ENCODE measurements at regions not wholly inside any gene's neighbourhood (a gene's known extent, or its start where the extent isn't known, plus 50 kb on each side); places are given as distances from the start of the nearest gene placed in this dataset.
"Not testable (repeated sequence)": the region's sequence is repeated elsewhere in the genome, so short reads cannot be mapped to it uniquely, and the experiment has no call there.

DNA sequence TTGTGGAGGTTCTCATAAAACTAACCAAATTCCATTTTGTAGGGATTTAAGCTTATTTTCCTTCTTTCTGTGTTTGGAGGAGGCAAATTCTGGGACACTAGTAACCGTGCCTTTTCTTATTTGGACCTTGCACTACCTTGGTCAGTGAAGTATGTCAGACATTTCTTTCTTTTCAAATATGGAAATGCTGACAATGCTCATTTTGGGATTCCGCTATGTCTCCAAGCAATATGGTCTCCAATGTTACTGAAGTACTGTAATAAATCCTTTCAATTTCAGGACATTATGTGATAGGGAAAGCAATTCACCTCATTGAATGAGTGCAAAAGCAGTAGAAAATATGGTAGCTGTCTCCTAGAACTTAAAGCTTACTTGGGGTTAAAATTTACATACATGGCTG lies 372.3 kb downstream of the HLX start:
- no peak for DNase-seq (ENCODE audit: low read depth in 2 of 2)

DNA sequence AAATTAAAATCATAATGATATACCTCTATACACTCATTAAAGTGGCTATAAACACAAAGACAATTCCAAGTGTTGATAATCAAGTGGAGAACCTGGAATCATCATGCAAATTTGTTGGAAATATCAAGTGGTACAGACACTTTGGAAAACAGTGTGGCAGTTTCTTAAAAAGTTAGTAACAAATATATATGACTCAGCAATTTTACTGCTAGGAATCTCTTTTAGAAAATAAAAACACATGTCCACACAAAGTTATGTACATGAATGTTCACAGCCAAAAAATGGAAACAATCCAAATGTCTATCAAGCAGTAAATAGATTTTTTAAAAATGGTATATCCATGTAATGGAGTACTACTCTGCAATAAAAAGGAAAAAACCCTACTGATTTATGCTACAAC lies 375.6 kb downstream of the HLX start:
- no peak for DNase-seq (ENCODE audit: low read depth in 2 of 2)

DNA sequence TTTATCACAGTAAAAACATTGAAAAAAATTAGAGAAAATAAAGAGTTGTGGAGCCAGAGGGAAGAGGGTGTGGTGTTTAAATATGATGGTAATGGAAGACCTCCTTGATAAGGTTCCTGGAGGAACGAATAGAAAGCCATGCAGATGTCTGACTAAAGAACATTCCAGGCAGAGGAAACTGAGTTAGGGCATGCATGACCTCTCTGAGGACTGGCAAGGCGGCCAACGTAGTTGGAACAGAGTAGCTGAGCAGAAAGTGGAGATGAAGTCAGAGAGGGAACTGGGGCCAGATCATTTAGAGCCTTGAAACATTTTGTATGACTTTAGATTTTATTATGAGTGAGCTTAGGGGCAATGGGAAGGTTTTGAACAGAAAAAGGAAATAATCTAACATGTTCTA lies 377.5 kb downstream of the HLX start:
- DNase-seq (ENCODE audit: low read depth in 2 of 2) = no peak

DNA sequence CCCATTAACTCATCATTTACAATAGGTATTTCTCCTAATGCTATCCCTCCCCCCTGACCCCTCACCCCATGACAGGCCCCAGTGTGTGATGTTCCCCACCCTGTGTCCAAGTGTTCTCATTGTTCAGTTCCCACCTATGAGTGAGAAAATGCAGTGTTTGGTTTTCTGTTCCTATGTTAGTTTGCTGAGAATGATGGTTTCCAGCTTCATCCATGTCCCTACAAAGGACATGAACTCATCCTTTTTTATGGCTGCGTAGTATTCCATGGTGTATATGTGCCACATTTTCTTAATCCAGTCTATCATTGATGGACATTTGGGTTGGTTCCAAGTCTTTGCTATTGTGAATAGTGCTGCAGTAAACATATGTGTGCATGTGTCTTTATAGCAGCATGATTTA lies 378.3 kb downstream of the HLX start:
- not testable (repeated sequence) for DNase-seq (ENCODE audit: low read depth in 2 of 2)

DNA sequence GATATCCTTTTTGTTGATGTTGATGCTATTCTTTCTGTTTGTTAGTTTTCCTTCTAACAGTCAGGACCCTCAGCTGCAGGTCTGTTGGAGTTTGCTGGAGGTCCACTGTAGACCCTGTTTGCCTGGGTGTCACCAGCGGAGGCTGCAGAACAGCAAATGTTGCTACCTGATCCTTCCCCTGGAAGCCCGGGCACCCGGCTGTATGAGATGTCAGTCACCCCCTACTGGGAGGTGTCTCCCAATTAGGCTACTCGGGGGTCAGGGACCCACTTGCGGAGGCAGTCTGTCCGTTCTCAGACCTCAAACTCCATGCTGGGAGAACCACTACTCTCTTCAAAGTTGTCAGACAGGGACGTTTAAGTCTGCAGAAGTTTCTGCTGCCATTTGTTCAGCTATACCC lies 383.4 kb downstream of the HLX start:
- not testable (repeated sequence) for DNase-seq (ENCODE audit: low read depth in 2 of 2)

DNA sequence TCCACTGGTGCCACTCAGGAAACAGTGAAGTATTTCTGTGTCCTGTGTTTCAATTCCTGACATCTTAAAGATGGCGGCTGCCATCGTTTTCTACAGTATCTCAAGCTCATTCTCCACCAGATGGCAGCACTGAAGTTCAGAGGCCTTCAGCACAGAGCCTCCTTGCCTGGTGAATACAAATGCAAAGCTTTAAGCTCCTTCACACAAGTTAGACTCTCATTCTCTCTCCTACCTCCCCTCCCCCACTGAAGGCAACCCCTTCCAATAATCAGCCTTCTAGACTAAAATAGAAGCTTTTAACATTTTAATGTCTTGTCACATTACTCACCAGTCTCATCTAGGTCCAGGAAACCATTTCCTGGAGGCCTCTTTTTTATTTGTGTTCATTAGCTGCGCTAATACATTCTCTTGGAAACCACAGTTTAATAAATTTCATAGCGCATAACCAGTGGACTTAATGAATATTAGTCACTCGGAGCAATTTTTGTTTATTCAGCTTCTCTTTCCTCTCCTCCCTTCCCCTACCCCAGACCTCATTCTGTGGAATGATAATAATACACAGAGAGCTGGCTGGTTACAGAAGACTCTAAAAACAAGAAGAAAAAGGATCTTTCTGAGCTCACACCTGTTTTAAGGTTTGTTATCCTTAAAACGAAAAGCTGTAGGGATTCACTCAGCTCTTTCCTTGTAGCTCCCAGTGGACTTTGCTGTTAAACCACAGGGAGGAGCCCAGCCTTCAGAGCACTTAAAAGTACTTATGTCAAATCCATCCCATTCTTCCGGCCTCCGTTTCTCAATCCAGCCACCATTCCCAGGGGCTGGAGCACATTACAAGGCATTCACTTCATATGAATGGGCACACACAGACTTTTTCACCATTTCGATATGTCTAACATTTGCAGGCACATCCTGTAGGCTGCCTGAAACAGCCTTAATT lies 384.9 kb downstream of the HLX start:
- no peak for DNase-seq (ENCODE audit: low read depth in 2 of 2)

DNA sequence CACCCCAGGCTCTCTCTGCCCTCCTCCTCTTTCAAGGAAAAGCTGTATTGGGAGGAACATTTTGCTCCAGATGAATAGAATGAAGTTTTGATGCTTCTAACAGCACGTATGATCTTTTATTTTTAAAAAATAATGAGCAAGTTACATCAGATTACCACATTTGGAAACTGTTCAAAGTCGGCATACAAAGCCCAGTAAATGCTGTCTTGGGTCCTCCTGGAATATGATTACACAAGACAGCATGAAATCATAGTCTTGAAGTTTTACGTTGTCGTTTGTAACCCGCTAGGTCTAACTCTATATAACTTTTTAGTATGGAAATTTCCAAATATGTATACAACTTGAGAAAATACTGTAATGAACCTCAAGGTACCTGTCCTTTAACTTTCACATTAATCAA lies 385.6 kb downstream of the HLX start:
- no peak for DNase-seq (ENCODE audit: low read depth in 2 of 2)

DNA sequence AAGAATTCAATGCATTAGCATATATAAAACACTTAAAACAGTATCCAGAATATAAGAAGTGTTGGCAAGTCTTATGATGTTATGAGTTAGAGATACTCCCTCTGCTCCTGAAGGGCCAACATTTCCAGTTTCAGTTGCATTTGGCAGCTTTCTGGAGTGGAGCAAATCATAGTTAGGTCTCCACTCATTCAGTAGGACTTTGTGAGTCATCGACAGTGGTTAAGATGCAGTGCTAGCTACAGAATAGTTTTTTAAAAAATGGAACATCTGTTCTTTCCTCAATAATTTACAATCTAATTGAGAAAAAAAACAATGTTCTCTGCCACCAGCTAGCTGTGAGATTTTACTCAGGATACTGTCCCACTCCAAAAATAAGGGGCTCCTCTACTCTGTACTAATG lies 389.1 kb downstream of the HLX start:
- no peak for DNase-seq (ENCODE audit: low read depth in 2 of 2)

DNA sequence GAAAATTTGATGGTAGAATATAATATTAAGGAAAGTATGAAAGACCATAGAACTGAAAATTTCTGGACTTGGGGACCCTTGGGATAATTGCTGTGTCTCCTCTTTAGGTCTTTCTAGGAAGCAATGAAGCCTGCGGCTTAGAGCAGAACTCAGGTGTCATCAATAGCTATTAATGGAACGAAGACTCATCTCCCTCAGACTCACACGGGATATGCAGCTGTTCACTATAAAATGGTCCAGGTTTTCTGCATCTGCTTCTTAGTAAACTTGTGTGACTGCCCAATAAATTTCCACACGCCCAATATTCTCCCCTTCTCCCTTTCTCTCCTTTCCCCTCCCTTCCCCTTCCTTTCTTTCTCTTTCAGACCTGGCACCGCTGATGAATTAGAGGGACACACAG lies 392.5 kb downstream of the HLX start:
- DNase-seq (ENCODE audit: low read depth in 2 of 2) = no peak

DNA sequence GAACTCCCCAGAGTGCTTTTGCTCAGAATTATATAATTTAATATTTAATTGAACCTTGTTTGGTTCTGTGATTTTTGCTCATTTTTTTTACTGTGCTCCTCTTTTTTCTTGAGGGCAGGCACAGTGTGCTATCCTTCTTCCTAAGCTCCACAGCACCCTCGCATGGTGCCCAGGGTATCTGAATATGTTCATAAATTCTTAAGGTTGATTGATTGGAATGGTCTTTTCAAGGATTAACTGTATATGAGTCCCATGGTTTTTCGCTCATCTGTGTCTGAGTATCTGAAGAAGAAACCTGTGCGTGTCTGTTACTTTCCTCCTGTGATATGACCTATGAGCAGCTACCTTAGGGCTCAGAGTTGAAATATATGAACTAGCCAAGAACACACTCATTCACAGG lies 393.7 kb downstream of the HLX start:
- DNase-seq (ENCODE audit: low read depth in 2 of 2) = no peak

DNA sequence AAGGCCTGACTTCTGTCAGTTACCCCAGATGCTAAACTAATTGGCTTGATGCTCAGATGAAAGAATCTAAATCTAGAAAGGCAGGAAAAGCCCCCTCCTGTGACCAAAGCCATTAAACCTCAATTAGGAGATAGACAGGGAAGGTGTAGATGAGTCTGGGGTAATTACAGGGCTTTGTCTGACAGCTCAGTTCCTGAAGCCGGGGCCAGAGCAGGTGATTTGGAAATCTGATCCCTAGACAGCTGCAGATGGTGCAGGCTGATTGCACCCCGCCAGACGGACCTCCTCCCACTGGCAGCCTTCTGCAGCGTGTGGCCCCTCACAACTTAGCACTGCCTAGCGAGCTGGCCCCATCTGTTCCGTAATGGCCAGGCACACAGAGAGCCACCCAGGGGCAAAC lies 395.1 kb downstream of the HLX start:
- DNase-seq (ENCODE audit: low read depth in 2 of 2) = no peak

DNA sequence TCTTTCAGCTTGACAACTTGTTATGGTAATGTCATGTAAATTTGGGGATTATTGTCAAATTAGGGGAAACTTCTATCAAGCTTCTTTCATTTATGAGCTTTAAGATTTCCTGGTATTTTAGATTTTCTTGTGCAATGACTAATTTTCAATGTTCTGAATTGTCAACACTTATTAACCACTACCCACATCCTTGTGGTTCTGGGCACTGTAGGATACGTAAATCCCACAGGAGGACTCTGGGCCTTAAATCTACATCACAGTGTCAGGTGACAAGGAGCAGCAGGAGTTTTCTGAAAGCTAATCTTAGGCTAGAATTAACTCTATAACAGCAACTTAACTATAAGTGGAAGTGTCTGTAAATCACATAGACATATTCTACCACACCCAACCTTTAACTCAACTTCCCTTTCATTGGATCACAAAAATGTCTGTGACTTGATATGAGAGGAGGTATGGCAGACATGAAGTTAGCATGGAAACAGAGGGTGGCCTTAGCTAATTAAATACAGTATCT lies 397.7 kb downstream of the HLX start:
- no peak for DNase-seq (ENCODE audit: low read depth in 2 of 2)

DNA sequence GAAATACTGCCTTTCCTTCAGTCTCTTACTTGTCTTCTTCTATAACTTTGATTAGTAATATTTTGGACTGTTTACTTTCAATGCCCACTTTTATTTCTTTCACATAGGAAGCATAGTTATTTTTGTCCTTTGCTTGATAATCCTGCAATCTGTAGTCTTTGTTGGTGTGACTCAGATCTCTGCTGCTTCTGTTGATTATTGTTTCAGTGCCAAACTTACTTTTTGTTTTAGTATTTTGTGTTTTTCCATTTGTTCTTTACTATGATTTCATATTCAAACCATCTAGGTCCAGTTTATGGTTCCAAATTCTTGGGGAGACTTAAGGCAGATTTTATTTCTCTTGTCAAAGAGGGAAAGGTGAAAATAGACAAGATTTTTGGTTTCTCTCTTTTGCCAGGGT lies 399.9 kb downstream of the HLX start:
- DNase-seq (ENCODE audit: low read depth in 2 of 2) = no peak

DNA sequence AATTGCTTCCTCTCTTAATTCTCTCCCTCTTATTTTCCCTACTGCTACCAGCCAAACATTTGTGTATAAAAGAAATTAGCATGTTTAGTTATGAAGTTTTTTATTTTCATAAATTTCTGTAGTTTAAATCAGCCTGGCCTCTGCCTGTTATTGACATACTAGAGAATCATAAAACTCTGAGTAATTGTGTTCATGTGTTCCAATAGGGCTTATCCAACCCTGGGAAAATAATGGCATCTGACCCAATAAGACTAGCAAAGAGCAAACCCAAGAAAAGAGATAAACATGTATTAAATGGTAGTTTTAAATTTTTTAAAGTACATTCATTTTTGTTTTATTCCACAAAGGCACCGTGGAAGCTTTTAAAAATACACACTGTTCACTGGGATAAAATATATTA lies 404.3 kb downstream of the HLX start:
- no peak for DNase-seq (ENCODE audit: low read depth in 2 of 2)

DNA sequence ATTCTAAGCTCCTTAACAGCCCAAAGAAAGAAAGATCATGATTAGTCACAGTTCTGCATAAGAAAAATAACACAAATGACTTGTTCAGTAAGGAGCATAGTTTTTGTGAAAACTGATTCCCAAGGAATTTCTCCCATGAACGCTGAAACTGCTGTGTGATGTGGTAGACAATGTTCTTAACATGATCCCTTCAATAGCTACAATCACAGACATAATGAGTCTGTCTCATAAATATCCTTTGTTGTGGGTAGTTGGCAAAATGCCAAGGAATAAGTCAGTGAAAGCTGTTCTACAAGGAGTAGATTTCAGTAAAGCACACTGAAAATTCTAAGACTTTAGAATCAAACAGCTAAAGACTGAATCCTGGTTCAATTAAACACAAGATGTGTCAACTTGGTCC lies 404.8 kb downstream of the HLX start:
- DNase-seq (ENCODE audit: low read depth in 2 of 2) = no peak

DNA sequence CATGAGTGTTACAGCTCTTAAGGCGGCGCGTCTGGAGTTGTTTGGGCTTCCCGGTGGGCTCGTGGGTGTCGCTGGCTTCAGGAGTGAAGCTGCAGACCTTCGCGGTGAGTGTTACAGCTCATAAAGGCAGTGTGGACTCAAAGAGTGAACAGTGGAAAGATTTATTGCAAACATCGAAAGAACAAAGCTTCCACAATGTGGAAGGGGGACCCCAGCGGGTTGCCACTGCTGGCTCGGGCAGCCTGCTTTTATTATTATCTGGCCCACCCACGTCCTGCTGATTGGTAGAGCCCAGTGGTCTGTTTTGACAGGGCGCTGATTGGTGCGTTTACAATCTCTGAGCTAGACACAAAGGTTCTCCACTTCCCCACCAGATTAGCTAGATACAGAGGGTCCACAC lies 405.7 kb downstream of the HLX start:
- not testable (repeated sequence) for DNase-seq (ENCODE audit: low read depth in 2 of 2)

DNA sequence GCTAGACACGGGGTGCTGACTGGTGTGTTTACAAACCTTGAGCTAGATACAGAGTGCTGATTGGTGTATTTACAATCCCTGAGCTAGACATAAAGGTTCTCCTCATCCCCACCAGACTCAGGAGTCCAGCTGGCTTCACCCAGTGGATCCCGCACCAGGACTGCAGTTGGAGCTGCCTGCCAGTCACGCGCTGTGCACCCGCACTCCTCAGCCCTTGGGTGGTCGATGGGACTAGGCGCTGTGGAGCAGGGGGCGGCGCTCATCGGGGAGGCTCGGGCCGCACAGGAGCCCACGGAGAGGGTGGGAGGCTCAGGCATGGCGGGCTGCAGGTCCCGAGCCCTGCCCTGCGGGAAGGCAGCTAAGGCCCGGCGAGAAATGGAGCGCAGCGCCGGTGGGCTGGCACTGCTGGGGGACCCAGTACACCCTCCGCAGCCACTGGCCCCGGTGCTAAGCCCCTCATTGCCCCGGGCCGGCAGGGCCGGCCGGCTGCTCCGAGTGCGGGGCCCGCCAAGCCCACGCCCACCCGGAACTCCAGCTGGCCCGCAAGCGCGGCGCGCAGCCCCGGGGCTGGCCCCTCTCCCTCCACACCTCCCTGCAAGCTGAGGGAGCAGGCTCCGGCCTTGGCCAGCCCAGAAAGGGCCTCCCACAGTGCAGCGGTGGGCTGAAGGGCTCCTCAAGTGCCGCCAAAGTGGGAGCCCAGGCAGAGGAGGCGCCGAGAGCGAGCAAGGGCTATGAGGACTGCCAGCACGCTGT lies 406.4 kb downstream of the HLX start:
- DNase-seq (ENCODE audit: low read depth in 2 of 2) = not testable (repeated sequence)

DNA sequence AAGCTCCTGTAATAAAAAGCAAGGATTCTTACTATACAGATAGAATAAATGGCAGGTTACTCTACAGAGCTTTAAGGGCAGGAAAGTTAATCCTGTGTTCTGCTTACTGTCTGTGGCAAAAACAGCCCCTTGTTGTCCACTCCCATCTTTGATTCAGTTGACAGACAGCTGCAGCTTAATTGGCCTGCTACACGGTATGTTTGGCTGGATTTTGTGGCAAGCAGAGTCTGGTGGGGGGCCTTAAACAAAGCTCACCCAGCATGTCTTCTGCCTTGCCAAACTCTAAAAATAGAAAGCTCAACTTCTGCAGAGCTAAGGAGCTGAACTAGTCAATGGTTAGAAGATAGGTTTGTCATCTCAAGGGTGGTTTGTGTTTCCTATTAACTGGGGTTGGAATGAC lies 407.2 kb downstream of the HLX start:
- DNase-seq (ENCODE audit: low read depth in 2 of 2) = no peak

DNA sequence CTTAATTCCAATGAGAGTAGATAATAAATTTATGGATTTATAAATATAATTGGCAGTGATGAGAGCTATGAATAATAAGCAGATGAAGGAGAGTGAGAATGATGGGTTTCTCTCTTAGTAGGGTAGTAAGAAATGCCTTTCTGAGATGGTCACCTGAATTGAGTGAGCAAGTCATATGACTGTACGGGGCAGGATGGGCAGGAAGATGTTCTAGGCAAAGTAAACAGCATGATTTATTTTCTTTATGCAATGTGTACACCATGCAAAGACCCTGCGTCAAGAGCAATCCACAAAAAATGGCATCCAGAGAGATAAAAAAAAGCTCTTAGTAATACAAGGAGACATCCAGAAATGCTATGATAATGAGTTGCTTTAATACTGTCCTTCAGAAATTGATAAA lies 409.9 kb downstream of the HLX start:
- DNase-seq (ENCODE audit: low read depth in 2 of 2) = no peak

DNA sequence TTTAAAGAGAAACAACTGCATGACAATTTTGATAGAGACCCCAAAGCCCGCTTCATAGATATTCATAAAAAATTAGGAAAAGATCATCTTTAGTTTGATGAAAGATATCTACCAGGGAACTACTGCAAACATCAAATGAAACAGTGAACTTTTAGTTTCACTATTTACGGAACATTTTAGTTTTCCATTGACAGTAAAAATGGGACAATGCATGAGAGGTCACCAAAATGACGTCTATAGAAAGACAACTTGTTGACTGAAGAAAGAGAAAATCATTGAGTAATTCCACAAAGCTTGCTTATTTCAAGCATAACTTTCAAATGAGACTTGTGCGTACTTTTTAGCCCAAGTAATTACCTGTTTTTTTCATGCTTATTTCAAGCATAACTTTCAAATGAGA lies 411.4 kb downstream of the HLX start:
- DNase-seq (ENCODE audit: low read depth in 2 of 2) = no peak

DNA sequence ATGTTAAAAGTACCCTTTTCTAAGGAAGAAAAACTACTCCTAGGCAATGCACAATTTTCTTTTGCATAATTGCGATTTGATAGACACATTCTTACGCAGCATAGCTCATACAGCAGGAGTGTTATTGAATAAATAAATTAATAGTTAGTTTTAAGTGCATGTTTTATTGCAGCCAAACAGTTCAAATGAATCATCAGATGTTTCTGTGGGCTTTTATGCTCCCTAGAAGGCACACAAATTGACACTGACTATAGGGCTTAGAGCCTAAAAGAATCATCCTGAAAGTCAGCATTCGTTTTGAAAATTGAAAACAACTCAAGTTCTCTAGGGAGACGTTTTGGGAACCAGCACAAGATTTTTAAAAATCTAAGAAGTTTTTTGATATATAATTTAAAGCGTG lies 411.9 kb downstream of the HLX start:
- DNase-seq (ENCODE audit: low read depth in 2 of 2) = no peak

DNA sequence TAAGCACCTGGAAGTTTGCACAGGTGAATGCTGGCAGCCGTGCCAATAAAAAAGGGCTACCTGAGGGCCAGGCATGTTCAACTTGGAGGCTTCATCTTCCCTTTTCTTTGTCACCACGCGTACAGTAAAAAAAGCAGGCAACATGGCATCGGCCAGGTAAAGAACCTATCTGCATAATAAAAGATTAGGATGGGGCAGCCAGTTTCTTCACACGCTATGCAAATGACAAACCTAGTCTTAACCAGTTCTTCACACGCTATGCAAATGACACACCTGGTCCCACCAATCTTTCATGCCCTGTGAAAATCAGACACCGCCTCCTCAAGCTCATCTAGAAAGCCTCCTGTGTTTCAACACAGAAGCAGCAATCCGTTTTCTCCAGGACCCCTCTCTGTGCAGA lies 413.4 kb downstream of the HLX start:
- no peak for DNase-seq (ENCODE audit: low read depth in 2 of 2)

DNA sequence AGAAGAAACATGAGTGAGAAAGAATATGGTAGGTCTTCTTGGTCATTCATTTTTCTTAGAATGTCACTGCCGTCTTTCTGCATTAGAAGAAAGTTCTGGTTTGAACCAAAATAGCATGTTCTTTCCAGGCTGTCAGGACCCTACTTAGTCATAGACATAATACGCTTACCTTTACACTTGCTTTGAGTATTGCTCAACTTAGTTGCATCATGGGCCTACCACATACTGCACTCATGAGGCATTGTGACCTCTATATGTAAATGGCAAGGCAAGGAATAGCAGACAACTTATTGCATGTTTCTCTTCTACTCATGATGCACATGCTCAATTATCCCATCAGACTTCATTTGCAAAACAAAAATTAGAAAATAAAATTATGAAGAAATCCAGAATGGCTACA lies 415.0 kb downstream of the HLX start:
- no peak for DNase-seq (ENCODE audit: low read depth in 2 of 2)
